PFSK-1 (cell line): ENCODE measurements at regions not wholly inside any gene's neighbourhood (a gene's known extent, or its start where the extent isn't known, plus 50 kb on each side); places are given as distances from the start of the nearest gene placed in this dataset.

Source experiments
- FOXP2 ChIP-seq: optimal IDR thresholded peaks from 2 replicates; pipeline ENCODE3; 2011; ENCODE audit warnings: borderline replicate concordance, control low read depth, inconsistent platforms; ENCODE audit not compliant: insufficient read depth; ENCODE audit errors: extremely low read length, extremely low read depth
- POLR2AphosphoS5 ChIP-seq: IDR thresholded peaks from 2 replicates; pipeline ENCODE4 v1.6.1; 2012; ENCODE audit warnings: low read depth, mild to moderate bottlenecking, control low read depth, low read length, moderate library complexity
- SIN3A ChIP-seq: IDR thresholded peaks from 2 replicates; pipeline ENCODE4 v1.6.1; 2012; ENCODE audit warnings: mild to moderate bottlenecking, low read length, moderate library complexity, borderline replicate concordance; ENCODE audit not compliant: insufficient read depth
- TAF1 ChIP-seq: IDR thresholded peaks from 2 replicates; pipeline ENCODE4 v1.6.1; 2012; ENCODE audit warnings: low read length, control low read depth, borderline replicate concordance; ENCODE audit not compliant: insufficient read depth
- TF ChIP-seq, protein P1 (sequence below), 2 experiments: IDR thresholded peaks; 2 replicates each; pipeline versions ENCODE4 v1.6.1 to v1.8.0; 2011 to 2012; ENCODE audit warnings: low read depth in 2 of 2, low read length in 2 of 2, control low read depth in 1 of 2, inconsistent platforms in 1 of 2, mild to moderate bottlenecking in 1 of 2, moderate library complexity in 1 of 2; ENCODE audit not compliant: insufficient read depth in 1 of 2

DNA sequence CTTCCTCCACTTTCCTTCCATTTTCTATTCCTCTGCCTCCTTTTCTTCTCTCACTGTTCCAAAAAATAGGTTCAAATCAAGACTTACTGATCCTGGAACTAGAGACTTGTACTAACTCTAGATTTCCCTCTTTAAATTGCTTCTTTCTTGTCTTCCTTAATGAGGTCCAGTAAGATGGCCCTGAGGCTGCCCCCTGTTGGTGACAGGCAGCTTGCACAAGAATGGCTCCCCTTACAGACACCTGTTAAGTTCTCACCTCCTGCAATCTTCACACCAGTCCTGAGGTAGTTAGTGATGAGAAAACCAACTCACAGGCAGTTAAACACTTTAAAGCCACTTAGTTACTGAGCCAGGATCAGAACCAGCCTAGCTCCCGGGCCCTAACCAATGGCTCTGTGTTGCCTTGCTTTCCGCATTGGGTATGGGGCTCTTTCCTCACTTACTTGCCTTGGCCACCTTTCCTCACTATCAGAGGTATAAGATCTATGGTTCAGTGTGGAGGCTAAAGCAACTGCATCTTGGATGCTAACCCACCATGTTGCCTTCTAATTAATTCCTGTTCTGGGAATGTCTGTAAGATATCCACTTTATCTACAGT, 130.6 kb downstream of the AKAIN1 start:
- TF ChIP-seq FOXP2 (no peak), POLR2AphosphoS5 (no peak), SIN3A (no peak), TAF1 (no peak)
- TF ChIP-seq, protein P1, sequence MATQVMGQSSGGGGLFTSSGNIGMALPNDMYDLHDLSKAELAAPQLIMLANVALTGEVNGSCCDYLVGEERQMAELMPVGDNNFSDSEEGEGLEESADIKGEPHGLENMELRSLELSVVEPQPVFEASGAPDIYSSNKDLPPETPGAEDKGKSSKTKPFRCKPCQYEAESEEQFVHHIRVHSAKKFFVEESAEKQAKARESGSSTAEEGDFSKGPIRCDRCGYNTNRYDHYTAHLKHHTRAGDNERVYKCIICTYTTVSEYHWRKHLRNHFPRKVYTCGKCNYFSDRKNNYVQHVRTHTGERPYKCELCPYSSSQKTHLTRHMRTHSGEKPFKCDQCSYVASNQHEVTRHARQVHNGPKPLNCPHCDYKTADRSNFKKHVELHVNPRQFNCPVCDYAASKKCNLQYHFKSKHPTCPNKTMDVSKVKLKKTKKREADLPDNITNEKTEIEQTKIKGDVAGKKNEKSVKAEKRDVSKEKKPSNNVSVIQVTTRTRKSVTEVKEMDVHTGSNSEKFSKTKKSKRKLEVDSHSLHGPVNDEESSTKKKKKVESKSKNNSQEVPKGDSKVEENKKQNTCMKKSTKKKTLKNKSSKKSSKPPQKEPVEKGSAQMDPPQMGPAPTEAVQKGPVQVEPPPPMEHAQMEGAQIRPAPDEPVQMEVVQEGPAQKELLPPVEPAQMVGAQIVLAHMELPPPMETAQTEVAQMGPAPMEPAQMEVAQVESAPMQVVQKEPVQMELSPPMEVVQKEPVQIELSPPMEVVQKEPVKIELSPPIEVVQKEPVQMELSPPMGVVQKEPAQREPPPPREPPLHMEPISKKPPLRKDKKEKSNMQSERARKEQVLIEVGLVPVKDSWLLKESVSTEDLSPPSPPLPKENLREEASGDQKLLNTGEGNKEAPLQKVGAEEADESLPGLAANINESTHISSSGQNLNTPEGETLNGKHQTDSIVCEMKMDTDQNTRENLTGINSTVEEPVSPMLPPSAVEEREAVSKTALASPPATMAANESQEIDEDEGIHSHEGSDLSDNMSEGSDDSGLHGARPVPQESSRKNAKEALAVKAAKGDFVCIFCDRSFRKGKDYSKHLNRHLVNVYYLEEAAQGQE (IDR thresholded peaks at IDR 0.05; ENCODE audit: insufficient read depth in 1 of 2, low read depth in 2 of 2, low read length in 2 of 2), result no peak

DNA sequence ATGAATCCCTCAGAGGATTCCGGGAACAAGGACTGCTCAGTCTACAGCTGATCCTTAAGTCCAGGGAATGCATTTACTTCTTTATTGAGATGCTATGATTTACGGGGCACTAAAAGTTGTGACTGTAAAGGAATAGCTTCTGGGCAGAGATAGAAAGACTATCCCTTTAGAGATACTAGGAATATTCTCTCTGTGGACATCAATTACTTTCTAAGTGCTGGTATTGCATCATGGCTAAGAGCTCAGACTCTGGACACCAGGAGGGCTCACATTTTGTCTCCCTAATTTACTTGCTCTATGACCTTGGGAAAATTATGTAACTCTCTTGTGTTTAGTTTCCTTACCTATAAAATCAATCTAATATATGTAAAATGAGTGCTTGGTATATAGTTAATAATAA, 131.4 kb downstream of the AKAIN1 start:
- TF ChIP-seq POLR2AphosphoS5 (no peak), SIN3A (no peak), FOXP2 (no peak), TAF1 (no peak)
- TF ChIP-seq, protein P1 (IDR thresholded peaks at IDR 0.05; ENCODE audit: insufficient read depth in 1 of 2, low read depth in 2 of 2, low read length in 2 of 2), result no peak

DNA sequence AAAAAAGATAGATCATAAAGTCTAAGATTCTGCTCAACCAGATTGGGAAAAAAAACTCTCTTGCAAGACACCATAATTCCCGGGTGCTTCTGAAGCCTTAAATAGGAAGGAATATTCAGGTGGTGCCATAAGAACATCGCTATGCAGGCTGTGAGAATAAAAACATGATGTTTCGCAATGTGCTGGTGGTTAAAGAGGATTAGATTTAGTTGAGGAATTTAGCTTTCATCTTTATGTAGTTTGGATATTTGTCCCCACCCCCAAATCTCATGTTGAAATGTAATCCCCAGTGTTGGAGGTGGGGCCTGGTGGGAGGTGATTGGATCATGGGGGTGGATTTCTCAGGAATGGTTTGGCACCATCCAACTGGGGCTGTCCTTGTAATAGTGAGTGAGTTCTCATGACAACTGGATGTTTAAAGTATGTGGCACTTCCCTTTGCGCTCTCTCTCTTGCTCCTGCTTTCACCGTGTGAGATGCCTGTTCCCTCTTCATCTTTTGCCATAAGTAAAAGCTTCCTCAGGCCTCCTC, 132.2 kb downstream of the AKAIN1 start:
- TF ChIP-seq FOXP2 (no peak), TAF1 (no peak), SIN3A (no peak), POLR2AphosphoS5 (no peak)
- TF ChIP-seq, protein P1 (IDR thresholded peaks at IDR 0.05; ENCODE audit: insufficient read depth in 1 of 2, low read depth in 2 of 2, low read length in 2 of 2), result no peak

DNA sequence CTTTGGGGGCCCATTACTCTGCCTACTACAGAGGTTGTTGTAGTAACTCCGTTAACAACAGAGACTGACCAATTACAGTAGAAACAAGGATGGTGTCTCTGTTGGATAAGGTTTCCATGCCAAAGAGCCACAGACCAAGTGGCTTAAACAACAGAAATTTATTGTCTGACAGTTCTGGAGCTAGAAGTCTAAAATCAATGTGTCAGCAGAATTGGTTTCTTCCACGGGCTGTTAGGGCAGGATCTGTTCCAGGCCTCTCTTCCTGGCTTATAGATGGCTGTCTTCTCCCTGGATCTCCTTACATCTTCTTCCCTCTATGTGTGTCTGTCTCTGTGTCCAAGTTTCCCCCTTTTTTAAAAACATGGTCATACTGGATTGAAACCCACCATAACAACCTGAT, 135.3 kb downstream of the AKAIN1 start:
- TF ChIP-seq TAF1 (no peak), FOXP2 (no peak), SIN3A (no peak), POLR2AphosphoS5 (no peak)
- TF ChIP-seq, protein P1 (IDR thresholded peaks at IDR 0.05; ENCODE audit: insufficient read depth in 1 of 2, low read depth in 2 of 2, low read length in 2 of 2), result no peak

DNA sequence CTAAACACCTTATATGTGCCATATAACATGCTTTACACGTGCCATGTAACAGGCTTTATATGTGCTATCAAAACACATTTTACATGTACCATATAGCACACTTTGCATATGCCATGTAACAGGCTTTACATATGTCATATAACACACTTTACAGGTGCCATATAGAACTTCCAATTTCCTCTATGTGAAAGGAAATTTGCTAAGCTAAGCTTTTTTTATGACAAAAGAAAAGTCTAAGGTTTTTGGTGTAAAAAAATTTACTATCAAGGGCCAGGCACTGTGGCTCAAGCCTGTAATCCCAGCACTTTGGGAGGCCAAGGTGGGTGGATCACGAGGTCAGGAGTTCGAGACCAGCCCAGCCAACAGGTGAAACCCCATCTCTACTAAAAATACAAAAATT, 136.5 kb downstream of the AKAIN1 start:
- TF ChIP-seq, protein P1 (IDR thresholded peaks at IDR 0.05; ENCODE audit: insufficient read depth in 1 of 2, low read depth in 2 of 2, low read length in 2 of 2), result no peak
- TF ChIP-seq FOXP2 (no peak), SIN3A (no peak), POLR2AphosphoS5 (no peak), TAF1 (no peak)
